ENCODE measurements at regions not wholly inside any gene's neighbourhood (a gene's known extent, or its start where the extent isn't known, plus 50 kb on each side); places are given as distances from the start of the nearest gene placed in this dataset.

- TF ChIP-seq CDX4 (CRISPR knock-in tag; IDR thresholded peaks at IDR 0.05; ENCODE audit: borderline replicate concordance) (no peak), ZNF121 (CRISPR knock-in tag; IDR thresholded peaks at IDR 0.05) (no peak), AR (CRISPR knock-in tag; IDR thresholded peaks at IDR 0.05) (no peak), ARID4B (CRISPR knock-in tag; IDR thresholded peaks at IDR 0.05; ENCODE audit: borderline replicate concordance) (no peak), ZNF317 (CRISPR knock-in tag; IDR thresholded peaks at IDR 0.05; ENCODE audit: borderline replicate concordance, low read depth) (no peak)
These were observed 68.1 kb upstream of the ADCY1 start (continued) for GRCh38 chr7:45506059-45506458.

- Mint-ChIP-seq H3K4me3 (no peak overlapping the region), H3K27ac (no peak overlapping the region), H3K9me3 (peaks cover 50% of the 10 kb centered on the region), H3K4me1 (peaks cover 8% of the 10 kb centered on the region), H3K36me3 (peaks cover 34% of the 10 kb centered on the region), H3K27me3 (ENCODE audit: low read depth) (peaks cover 6% of the 10 kb centered on the region)
- ChIA-PET CTCF (no interaction called here), POLR2A (no interaction called here)
- TF ChIP-seq ESRRA (CRISPR knock-in tag; IDR thresholded peaks at IDR 0.05; ENCODE audit: borderline replicate concordance), result no peak
- no peak for TF ChIP-seq NR2C2 (CRISPR knock-in tag; IDR thresholded peaks at IDR 0.05)
- no peak for TF ChIP-seq AFF4 (CRISPR knock-in tag; IDR thresholded peaks at IDR 0.05; ENCODE audit: borderline replicate concordance)
- no peak for TF ChIP-seq CDX4 (CRISPR knock-in tag; IDR thresholded peaks at IDR 0.05; ENCODE audit: borderline replicate concordance)
- TF ChIP-seq FOXJ3 (CRISPR knock-in tag; IDR thresholded peaks at IDR 0.05; ENCODE audit: borderline replicate concordance), result no peak
- no peak for TF ChIP-seq SP1 (CRISPR knock-in tag; conservative IDR thresholded peaks at IDR 0.05)
- no peak for TF ChIP-seq ZMAT4 (CRISPR knock-in tag; IDR thresholded peaks at IDR 0.05)
- no peak for TF ChIP-seq ATF6 (CRISPR knock-in tag; IDR thresholded peaks at IDR 0.05)
- TF ChIP-seq ZNF416 (CRISPR knock-in tag; IDR thresholded peaks at IDR 0.05), result no peak
- no peak for TF ChIP-seq ZNF671 (CRISPR knock-in tag; IDR thresholded peaks at IDR 0.05)
- no peak for TF ChIP-seq ZNF317 (CRISPR knock-in tag; IDR thresholded peaks at IDR 0.05; ENCODE audit: borderline replicate concordance, low read depth)
- TF ChIP-seq CREB1 (CRISPR knock-in tag; IDR thresholded peaks at IDR 0.05), result no peak
- no peak for TF ChIP-seq TEAD1 (CRISPR knock-in tag; IDR thresholded peaks at IDR 0.05)
- no peak for TF ChIP-seq JAZF1 (CRISPR knock-in tag; IDR thresholded peaks at IDR 0.05)
- no peak for TF ChIP-seq SMAD4 (CRISPR knock-in tag; IDR thresholded peaks at IDR 0.05)
- no peak for TF ChIP-seq GRHL2 (CRISPR knock-in tag; IDR thresholded peaks at IDR 0.05; ENCODE audit: insufficient replicate concordance, severe bottlenecking)
- no peak for TF ChIP-seq ZSCAN18 (CRISPR knock-in tag; IDR thresholded peaks at IDR 0.05)
- DNase-seq (ENCODE audit: low spot score) (no peak), ATAC-seq (no peak)
These were observed 64.9 kb upstream of the ADCY1 start for GRCh38 chr7:45509222-45509621.

Measured in WTC11 (cell line).